GM21423 (cell line): ENCODE measurements at regions not wholly inside any gene's neighbourhood (a gene's known extent, or its start where the extent isn't known, plus 50 kb on each side); places are given as distances from the start of the nearest gene placed in this dataset.

Source experiments
- ATAC-seq: cut with Tn5 transposase; IDR thresholded peaks from one replicate; pipeline ENCODE4 v1.9.1; 2021; ENCODE audit warnings: mild to moderate bottlenecking, moderate library complexity; ENCODE audit not compliant: unreplicated experiment

- no peak for ATAC-seq
Observed at GRCh38 chr2:188848887-188849435, 125.2 kb upstream of the COL3A1 start.

DNA sequence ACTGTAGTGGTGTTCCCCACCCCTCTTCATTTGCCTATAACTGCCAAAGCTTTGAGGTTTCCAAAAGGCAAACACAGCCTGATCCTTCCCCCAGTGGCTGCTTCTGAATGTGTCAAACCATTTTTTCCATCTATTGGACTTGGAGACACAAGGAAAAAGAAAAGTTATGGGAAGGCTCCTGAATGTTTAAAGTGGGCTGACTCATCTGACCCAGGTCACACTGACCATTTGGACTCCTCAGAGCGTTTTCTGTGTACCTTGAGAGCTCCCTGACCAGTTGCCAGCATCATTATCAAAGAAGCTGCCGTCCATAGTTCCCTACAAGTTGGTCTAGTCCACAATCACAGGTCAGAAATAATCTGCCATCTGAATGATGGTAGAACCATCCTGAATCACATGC is 123.4 kb upstream of the COL3A1 start:
- no peak for ATAC-seq

- no peak for ATAC-seq
Observed at GRCh38 chr2:188851311-188851710, 122.9 kb upstream of the COL3A1 start.

- ATAC-seq, result no peak
Observed at GRCh38 chr2:188851826-188852225, 122.3 kb upstream of the COL3A1 start.

DNA sequence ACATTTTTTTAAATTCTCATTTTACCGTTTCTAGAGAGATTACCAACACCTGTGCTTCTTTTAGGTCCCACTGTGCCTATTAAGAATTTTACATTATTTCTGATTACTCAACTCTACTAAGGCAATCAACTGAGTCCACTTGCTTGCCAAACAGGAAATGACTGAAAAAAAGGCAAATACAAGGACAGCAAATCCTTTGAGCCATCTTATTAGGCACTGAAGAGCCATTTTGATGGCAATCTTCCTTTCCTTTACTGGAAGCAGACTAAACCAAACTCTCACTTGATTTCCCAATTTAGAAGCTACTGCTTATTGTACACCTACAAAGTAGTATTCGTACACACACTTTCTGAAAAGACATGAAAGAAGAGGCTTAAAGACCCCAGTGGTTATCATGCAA is 121.4 kb upstream of the COL3A1 start:
- ATAC-seq, result no peak

DNA sequence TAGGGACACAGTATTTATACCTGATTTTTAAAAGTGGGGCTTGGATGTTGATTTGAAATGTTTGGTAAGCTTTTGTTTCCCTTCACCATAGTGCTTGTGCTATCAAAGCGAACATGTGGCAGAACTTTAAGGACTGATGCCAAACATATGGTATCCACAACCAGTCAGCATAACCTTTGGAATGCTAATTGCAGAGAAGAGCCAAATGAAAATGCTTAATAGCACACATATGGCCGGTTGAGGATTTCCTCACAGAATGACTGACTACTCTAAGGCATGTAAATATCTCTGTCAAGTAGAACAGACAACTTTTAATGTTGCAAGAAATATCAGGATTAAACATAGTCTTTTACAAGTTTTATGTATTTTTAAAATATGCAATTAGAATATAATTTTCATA is 120.9 kb upstream of the COL3A1 start:
- ATAC-seq, result no peak

DNA sequence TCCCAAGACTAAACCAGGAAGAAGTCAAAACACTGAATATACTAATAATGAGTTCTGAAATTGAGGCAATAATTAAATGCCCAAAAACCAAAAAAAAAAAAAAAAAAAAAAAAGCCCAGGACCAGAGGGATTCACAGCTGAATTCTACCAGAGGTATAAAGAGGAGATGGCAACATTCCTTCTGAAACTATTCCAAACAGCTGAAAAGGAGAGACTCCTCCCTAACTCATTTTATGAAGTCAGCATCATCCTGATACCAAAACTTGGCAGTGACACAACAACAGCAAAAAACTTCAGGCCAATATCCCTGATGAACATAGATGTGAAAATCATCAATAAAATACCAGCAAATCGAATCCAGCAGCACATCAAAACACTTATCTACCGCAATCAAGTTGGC is 108.5 kb upstream of the COL3A1 start:
- ATAC-seq, result no peak

DNA sequence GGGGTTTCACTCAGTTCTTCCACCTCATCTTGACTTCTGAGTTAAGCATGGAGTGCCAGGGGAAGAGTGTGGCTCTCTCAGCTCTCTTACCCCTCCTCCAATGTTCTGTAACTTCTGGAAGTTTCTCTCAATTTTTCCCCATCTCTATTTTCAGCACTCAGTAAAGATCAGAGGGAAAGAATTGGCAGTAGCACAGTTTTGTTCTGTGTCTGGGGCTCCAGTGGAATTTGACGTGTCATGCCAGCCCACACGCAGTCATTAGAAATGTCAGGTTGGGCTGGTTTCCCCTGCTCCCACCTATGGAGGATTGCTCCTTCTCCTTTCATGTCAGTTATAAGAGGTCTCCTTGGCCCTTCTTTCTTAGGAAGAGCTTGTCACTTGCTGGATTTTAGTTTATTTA is 104.6 kb upstream of the COL3A1 start:
- no peak for ATAC-seq

DNA sequence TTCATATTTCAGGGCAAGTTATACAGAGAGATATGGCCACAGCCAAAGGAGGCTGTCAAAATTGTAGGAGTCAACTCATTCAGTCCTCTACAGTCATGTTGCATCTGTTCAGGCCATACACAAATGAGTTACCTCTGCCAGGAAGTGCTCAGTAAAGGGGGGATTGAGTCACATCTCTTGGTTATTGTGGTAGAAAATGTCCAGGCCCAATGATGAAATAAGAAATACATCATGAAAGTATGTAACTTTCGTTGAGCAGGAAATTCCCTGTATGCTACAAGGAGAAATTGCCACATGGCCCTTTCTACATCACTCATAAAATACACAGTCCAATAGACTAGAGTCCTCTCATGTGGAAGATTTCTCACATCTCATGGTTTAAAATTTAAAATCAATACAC is 103.9 kb upstream of the COL3A1 start:
- ATAC-seq, result no peak

GRCh38 chr2:188875104-188875503 is 99.1 kb upstream of the COL3A1 start:
- ATAC-seq, result no peak

GRCh38 chr2:188878716-188879115 is 95.5 kb upstream of the COL3A1 start:
- ATAC-seq, result no peak

DNA sequence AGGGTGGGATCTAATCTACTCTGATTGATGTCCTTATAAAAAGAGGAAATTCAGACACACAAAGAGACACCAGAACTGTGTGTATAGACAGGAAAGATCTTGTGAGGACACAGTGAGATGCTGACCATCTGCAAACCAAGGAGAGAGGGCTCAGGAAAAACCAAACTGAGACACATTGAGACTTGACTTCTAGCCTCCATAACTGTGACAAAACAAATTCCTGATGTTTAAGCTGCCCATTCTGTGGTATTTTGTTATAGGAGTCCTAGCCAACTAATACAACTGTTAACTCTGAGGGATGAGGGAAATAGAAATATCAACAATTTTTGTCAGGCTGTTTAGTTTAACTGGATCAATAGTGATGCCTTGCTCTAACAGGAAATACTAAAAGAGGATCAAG is 93.4 kb upstream of the COL3A1 start:
- no peak for ATAC-seq

DNA sequence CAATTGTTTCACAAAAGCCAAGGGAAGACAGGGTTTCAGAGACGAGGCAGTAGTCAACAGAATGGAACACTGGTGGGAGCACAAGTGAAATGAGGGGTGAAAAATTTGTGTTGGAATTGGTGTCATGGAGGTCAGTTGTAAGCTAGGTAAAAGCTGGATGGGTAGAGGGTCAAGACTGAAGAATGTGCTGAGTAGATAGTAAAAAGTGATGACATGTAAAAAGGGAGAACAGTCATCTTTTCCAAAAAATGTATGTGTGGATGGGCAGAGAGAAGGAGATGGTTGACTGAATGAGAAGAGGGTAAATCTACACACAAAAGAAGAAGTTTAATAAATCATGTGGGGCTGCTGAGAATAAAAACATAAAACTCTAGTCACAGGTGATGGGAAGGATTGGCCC is 92.7 kb upstream of the COL3A1 start:
- no peak for ATAC-seq

DNA sequence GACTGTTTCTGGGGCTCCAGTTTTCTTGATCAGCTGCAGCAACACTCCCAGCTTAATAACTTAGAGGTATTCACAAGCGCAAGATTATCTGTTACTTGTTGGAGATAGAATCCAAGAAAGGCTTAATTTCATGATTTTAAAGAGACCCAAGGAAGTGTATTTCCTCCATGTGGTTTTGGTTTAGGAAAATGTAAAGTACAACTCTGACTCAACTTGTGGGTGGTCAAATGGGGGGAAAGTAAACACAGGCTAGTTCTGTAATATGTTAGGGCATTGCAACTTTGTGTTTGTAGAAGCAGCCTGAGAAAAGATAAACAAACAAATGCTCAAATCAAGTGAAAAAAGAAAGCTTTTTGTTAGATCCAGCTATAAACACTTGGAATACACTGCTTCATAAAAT is 90.1 kb upstream of the COL3A1 start:
- no peak for ATAC-seq

DNA sequence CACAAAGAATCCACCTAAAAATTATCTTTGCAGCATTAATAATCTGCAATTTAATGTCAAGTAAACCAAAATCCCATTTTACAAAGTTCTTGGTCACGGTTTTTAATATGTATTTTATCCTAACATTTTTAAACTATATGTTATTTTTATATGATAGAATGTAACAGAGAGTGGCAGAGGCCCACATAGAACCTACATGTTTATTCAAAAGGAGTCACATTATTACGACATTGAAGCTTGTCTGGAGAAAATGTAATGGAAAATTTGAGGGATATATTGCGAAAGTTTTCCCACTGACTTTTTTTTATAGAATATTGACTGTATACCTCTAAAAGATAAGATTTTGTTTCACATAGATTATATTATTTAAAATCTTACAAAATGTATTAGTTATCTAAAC is 89.7 kb upstream of the COL3A1 start:
- no peak for ATAC-seq

DNA sequence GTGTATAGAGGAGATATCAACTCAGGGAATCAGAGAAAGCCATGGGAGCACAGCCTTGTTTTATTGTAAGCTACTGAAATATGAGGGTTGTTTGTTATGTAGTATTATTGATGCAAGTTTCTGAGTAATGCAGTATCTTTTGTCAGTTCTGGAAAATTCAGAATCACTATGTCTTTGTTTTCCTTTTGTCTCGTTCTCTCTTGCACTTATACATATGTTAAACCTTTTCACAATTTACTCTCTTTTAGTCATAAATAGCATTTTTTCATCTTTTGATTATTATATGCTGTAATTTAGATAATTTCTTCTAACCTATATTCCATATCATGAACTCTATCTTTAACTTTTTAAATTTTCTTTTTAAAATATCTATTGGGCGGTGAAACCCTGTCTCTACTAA is 85.0 kb upstream of the COL3A1 start:
- no peak for ATAC-seq

- no peak for ATAC-seq
Observed at GRCh38 chr2:188890755-188891154, 83.4 kb upstream of the COL3A1 start.

GRCh38 chr2:188892636-188893035 is 81.5 kb upstream of the COL3A1 start:
- no peak for ATAC-seq

- no peak for ATAC-seq
Observed at GRCh38 chr2:188893972-188894371, 80.2 kb upstream of the COL3A1 start.

GRCh38 chr2:188894979-188895378 is 79.2 kb upstream of the COL3A1 start:
- no peak for ATAC-seq

DNA sequence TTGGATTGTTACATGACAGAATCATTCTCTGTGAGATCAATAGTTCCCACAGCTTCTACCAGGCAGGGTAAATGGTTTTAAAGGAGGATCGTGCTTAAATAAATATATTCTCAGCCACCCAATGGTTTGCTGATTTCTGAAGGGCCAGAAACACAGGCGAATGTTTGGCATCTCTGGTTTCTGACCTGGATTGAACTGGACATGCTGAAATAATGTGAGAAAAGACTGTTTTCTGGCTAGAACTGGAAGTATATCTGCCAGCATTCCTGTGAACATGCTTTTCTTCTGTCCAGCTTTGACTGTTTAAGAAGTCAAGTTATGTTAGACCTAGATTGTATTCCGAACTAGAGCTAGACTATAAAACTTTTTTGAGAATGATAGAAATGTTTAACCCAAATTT is 77.1 kb upstream of the COL3A1 start:
- ATAC-seq, result no peak

GRCh38 chr2:188898261-188898660 is 75.9 kb upstream of the COL3A1 start:
- ATAC-seq, result no peak

DNA sequence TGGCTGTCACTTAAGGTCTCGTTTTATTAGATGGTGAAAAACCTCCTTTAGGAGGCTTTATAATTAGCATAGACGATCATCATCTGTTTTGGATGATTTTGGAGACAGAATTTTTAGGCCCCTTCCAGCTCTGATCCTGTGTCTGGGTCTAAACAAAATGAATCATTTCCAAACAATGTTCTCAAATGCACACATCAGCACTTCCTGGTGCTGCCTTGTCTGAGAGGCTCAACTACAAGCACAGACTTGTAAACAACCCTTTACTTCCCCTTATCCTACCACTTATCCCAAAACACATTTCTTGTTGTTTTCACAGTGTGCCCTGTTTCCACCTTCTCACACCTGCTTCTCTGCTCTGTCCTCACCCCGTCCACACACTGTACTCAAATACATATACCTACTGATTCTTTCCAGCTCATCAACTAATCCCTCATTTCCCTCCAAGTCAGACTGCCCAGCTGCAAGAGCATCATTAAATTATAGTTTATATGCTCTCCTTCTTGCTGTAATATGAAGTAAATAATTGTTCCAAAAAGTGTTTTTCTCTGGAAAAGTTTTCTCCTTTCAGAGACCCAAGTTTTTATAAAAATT is 71.2 kb upstream of the COL3A1 start:
- ATAC-seq, result no peak
